ENCODE measurements at regions not wholly inside any gene's neighbourhood (a gene's known extent, or its start where the extent isn't known, plus 50 kb on each side); places are given as distances from the start of the nearest gene placed in this dataset.

DNA sequence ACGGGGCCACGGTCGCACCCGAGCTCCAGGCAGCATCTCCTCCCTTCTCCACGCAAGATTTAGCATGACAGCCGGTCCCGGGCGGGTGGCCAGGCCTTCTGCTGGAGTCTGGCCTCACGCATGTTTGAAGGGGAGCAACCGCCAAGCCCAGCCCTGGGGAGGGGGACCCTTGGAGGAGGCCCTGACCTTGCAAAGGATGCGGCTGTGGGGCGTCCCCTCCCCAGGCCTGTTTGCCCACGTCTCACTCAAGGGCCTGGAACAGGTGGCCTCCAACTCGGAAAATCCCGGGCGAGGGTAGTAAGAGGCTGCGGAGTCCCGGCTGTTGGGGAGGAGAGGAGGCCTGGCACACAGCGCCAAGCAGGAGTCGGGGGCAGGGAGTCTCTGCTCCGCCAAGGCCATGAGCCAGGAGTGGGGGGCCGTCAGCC, 50.6 kb upstream of the DPYSL4 start:
- DNase-seq, result no peak

DNA sequence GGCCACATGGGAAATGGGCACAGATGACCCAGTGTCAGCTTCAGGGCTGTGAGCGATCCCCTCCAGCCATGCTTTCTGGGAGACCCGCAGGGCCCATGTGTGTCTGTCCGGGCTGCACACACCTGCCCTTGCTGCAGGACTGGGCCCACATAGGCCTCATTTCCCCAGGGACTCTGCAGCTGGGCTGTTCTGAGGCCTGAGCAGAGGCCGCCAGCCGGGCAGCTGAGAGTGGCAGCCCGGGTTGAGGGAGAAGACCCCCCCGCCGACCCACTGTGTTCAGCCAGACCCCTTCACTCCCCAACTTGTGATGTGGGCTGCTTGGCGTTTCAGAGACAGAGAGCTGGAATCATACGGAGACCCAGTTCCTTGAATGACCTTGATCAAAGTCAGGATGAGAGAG, 50.1 kb upstream of the DPYSL4 start:
- DNase-seq, result no peak
